Fibroblast of the aortic adventitia (primary cell): ENCODE measurements at regions not wholly inside any gene's neighbourhood (a gene's known extent, or its start where the extent isn't known, plus 50 kb on each side); places are given as distances from the start of the nearest gene placed in this dataset.

ENCODE experiments used
- DNase-seq: peaks from one replicate; pipeline ENCODE4 v3.0.0-alpha.2; 2010; ENCODE audit warnings: low read depth
- H3K4me3 ChIP-seq: 2 replicates; pipeline ENCODE4 v1.5.1; 2011; ENCODE audit warnings: low read depth, mild to moderate bottlenecking, control low read depth, low read length, moderate library complexity
- TF ChIP-seq, protein P1 (sequence below): IDR thresholded peaks from 2 replicates; pipeline ENCODE4 v1.5.1; 2011; ENCODE audit warnings: mild to moderate bottlenecking, low read length, control low read depth, inconsistent platforms; ENCODE audit not compliant: insufficient read depth

DNA sequence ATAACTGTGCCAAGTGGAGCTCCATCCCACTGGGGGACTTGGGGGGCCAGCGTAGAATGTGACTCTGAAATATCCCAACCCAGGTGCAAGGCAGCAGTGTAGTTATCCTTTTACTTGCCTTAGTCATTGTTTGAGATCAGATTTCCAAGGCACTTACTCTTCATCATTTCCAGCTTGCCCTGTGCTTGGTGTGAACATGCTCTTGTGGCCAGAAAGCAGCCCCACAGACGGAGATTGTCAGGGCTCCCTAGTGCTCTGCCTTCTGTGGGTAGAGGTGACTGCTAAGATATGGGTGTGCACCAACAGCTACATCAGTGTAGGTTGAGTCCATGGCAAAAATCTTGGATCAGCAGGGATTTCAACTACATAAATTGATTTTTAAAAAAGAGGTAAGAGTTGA, 2010.0 kb upstream of the PIK3C3 start:
- TF ChIP-seq, protein P1, sequence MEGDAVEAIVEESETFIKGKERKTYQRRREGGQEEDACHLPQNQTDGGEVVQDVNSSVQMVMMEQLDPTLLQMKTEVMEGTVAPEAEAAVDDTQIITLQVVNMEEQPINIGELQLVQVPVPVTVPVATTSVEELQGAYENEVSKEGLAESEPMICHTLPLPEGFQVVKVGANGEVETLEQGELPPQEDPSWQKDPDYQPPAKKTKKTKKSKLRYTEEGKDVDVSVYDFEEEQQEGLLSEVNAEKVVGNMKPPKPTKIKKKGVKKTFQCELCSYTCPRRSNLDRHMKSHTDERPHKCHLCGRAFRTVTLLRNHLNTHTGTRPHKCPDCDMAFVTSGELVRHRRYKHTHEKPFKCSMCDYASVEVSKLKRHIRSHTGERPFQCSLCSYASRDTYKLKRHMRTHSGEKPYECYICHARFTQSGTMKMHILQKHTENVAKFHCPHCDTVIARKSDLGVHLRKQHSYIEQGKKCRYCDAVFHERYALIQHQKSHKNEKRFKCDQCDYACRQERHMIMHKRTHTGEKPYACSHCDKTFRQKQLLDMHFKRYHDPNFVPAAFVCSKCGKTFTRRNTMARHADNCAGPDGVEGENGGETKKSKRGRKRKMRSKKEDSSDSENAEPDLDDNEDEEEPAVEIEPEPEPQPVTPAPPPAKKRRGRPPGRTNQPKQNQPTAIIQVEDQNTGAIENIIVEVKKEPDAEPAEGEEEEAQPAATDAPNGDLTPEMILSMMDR = no peak
- DNase-seq = no peak

DNA sequence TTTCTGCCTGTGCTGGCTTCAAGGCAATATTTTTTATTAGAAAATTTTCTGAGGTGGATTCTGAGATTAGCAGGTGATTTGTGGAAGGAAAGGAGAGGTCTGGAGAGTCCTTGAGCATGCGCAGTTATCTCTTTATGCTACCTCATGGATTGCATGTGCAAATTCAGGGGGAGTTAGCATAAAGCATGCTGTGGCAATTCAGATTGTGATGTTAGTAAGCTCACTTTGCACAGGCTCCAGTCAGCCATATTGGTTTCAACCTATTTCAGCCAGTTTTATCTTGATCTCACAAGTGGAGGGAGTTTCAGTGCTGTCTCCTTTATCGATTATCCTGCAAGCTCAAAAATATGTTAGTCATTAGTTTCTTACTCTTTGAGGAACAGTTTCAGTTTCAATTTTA, 2012.3 kb upstream of the PIK3C3 start:
- no peak overlapping the region for H3K4me3 ChIP-seq
- TF ChIP-seq, protein P1 = no peak
- DNase-seq = no peak

More for the DNA sequence above, 2010.0 kb upstream of the PIK3C3 start:
- H3K4me3 ChIP-seq = no peak overlapping the region

GRCh38 chr18:39938676-39939608, 2016.1 kb upstream of the PIK3C3 start:
- DNase-seq = no peak
- no peak overlapping the region for H3K4me3 ChIP-seq
- TF ChIP-seq, protein P1 = no peak

DNA sequence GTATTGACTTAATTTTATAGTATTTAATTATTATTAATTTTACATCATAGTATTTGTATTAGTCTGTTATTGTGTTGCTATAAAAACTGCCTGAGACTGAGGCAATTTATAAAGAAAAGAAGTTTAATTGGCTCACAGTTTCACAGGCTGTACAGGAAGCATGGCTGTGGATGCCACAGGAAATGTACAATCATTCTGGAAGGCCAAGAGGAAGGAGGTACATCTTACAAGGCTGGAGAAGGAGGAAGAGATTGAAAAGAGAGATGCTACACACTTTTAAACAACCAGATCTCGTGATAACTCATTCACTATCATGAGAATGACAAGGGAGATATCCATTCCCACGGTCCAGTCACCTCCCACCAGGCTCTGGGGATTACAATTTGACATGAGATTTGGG, 2019.4 kb upstream of the PIK3C3 start:
- TF ChIP-seq, protein P1 = no peak
- H3K4me3 ChIP-seq = no peak overlapping the region
- no peak for DNase-seq

- H3K4me3 ChIP-seq = no peak overlapping the region
- TF ChIP-seq, protein P1 = no peak
- DNase-seq = no peak
Measured at GRCh38 chr18:39918847-39919246, 2036.2 kb upstream of the PIK3C3 start.

DNA sequence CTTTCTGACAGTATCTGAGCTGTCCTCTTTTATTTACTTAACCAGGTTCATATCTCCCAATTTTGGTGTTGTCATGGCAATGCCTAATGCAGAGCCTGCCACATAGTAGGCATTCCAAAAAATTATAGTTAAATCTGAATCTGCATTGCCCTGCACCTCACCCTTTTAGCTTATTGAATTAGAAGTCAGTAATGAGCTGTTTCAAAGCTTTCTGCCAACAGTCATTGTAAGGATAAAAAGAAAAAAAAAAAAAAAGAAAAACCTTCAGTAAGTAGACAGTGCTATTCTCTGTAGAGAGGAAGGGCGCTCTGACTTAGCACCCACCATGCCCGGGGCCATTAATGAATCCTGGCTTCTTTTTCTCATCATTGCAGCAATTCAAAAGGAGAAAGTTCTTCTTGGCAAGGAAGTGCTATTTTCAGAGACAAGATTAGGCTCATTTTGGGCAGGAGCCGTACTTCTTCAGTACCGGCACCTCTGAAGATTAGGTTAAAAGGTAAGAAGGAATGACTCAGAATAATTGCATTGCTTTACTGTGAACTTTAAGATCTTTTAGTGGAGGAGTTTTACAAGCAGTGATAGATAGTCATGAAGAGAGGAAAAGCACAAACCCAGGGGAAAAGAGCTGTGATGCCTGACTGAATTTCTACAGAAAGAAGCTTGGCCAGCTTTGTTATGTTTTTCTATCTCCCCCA, 2041.2 kb upstream of the PIK3C3 start:
- DNase-seq = no peak
- H3K4me3 ChIP-seq = no peak overlapping the region
- TF ChIP-seq, protein P1 = no peak
